ENCODE measurements at regions not wholly inside any gene's neighbourhood (a gene's known extent, or its start where the extent isn't known, plus 50 kb on each side); places are given as distances from the start of the nearest gene placed in this dataset.

GRCh38 chr18:68520406-68521075 is 194.4 kb downstream of the TMX3 start:
- peak; percentile 60 for DNase-seq (ENCODE audit: low read depth)

GRCh38 chr18:68519336-68519735 is 195.6 kb downstream of the TMX3 start:
- no peak for DNase-seq (ENCODE audit: low read depth)

GRCh38 chr18:68509902-68510301 is 205.0 kb downstream of the TMX3 start:
- DNase-seq (ENCODE audit: low read depth), result no peak

GRCh38 chr18:68507781-68508180 is 207.1 kb downstream of the TMX3 start:
- DNase-seq (ENCODE audit: low read depth), result no peak

- DNase-seq (ENCODE audit: low read depth), result no peak
Measured at GRCh38 chr18:68505178-68505574, 209.7 kb downstream of the TMX3 start.

GRCh38 chr18:68504441-68505177 is 210.3 kb downstream of the TMX3 start:
- DNase-seq (ENCODE audit: low read depth), result no peak

GRCh38 chr18:68500556-68500955 is 214.4 kb downstream of the TMX3 start:
- DNase-seq (ENCODE audit: low read depth), result no peak

GRCh38 chr18:68499141-68499540 is 215.8 kb downstream of the TMX3 start:
- DNase-seq (ENCODE audit: low read depth), result no peak

GRCh38 chr18:68498636-68499035 is 216.3 kb downstream of the TMX3 start:
- DNase-seq (ENCODE audit: low read depth), result no peak

- DNase-seq (ENCODE audit: low read depth), result no peak
Measured at GRCh38 chr18:68498185-68498584, 216.7 kb downstream of the TMX3 start.

- DNase-seq (ENCODE audit: low read depth), result peak; percentile 88
Measured at GRCh38 chr18:68494802-68495581, 219.9 kb downstream of the TMX3 start.

- no peak for DNase-seq (ENCODE audit: low read depth)
Measured at GRCh38 chr18:68489013-68489792, 225.7 kb downstream of the TMX3 start.

- no peak for DNase-seq (ENCODE audit: low read depth)
Measured at GRCh38 chr18:68484241-68484640, 230.7 kb downstream of the TMX3 start.

GRCh38 chr18:68482815-68483214 is 232.1 kb downstream of the TMX3 start:
- no peak for DNase-seq (ENCODE audit: low read depth)

GRCh38 chr18:68480196-68480595 is 234.7 kb downstream of the TMX3 start:
- no peak for DNase-seq (ENCODE audit: low read depth)

- no peak for DNase-seq (ENCODE audit: low read depth)
Measured at GRCh38 chr18:68478246-68478645, 236.7 kb downstream of the TMX3 start.

GRCh38 chr18:68475883-68476282 is 239.0 kb downstream of the TMX3 start:
- no peak for DNase-seq (ENCODE audit: low read depth)

GRCh38 chr18:68472701-68473295 is 242.1 kb downstream of the TMX3 start:
- no peak for DNase-seq (ENCODE audit: low read depth)

- DNase-seq (ENCODE audit: low read depth), result no peak
Measured at GRCh38 chr18:68469049-68469625, 245.8 kb downstream of the TMX3 start.

GRCh38 chr18:68467957-68468356 is 247.0 kb downstream of the TMX3 start:
- no peak for DNase-seq (ENCODE audit: low read depth)

- no peak for DNase-seq (ENCODE audit: low read depth)
Measured at GRCh38 chr18:68467329-68467728, 247.6 kb downstream of the TMX3 start.

Measured in GM04504 (cell line).